Upper lobe of right lung (tissue), 1 donor: ENCODE measurements at regions not wholly inside any gene's neighbourhood (a gene's known extent, or its start where the extent isn't known, plus 50 kb on each side); places are given as distances from the start of the nearest gene placed in this dataset.

ENCODE experiments used
- ATAC-seq: fragments of 200-7000 bp; cut with Tn5 transposase; one replicate; pipeline ENCODE4 v1.9.1; 2020; ENCODE audit warnings: mild to moderate bottlenecking, moderate library complexity
- DNase-seq: peaks from one replicate; pipeline ENCODE4 v3.0.0-alpha.2; 2020
- H3K27ac ChIP-seq: fragments of 200-600 bp; one replicate; pipeline ENCODE4 v1.8.0; 2022
- H3K27me3 ChIP-seq: fragments of 200-600 bp; one replicate; pipeline ENCODE4 v1.8.0; 2022; ENCODE audit warnings: mild to moderate bottlenecking
- H3K36me3 ChIP-seq: fragments of 200-600 bp; one replicate; pipeline ENCODE4 v1.8.0; 2022
- H3K4me1 ChIP-seq: fragments of 200-600 bp; one replicate; pipeline ENCODE4 v1.8.0; 2022
- H3K4me3 ChIP-seq: fragments of 200-600 bp; one replicate; pipeline ENCODE4 v1.8.0; 2022; ENCODE audit warnings: mild to moderate bottlenecking
- H3K9me3 ChIP-seq: fragments of 200-600 bp; one replicate; pipeline ENCODE4 v1.8.0; 2022
- CTCF ChIP-seq: fragments of 200-600 bp; IDR thresholded peaks from one replicate; pipeline ENCODE4 v1.8.0; 2022; ENCODE audit warnings: antibody characterized with exemption
- intact Hi-C: fragments of 100-400 bp; cut with DNase I; formaldehyde crosslinking; loops from one replicate; pipeline ENCODE4 v1.11.0; 2022
- donor health status: DM: no; HTN: yes; CAD: no; lungs with severe emphysema.

GRCh38 chr14:98312006-98312405, 960.0 kb downstream of the BCL11B start:
- no peaks in the 10 kb centered on the region for H3K9me3 ChIP-seq
- H3K27ac ChIP-seq, result no peak overlapping the region
- H3K4me3 ChIP-seq, result no peak overlapping the region
- no peaks in the 10 kb centered on the region for H3K36me3 ChIP-seq
- TF ChIP-seq CTCF, result no peak
- no peaks in the 10 kb centered on the region for H3K27me3 ChIP-seq
- DNase-seq (no peak), ATAC-seq (no peak)
- H3K4me1 ChIP-seq, result no peaks in the 10 kb centered on the region
- intact Hi-C loops, result no loop called here

- intact Hi-C loops, result no loop called here
- no peak for ATAC-seq
These were observed 950.2 kb downstream of the BCL11B start for GRCh38 chr14:98321841-98322240.

GRCh38 chr14:98323836-98324235, 948.2 kb downstream of the BCL11B start:
- H3K36me3 ChIP-seq, result no peaks in the 10 kb centered on the region
- intact Hi-C loops, result no loop called here
- TF ChIP-seq CTCF, result no peak
- H3K4me1 ChIP-seq, result no peaks in the 10 kb centered on the region
- no peak overlapping the region for H3K27ac ChIP-seq
- no peak overlapping the region for H3K4me3 ChIP-seq
- peaks cover 1% of the 10 kb centered on the region for H3K9me3 ChIP-seq
- no peak for DNase-seq
- ATAC-seq, result no peak
- no peaks in the 10 kb centered on the region for H3K27me3 ChIP-seq

More at GRCh38 chr14:98321841-98322240, 950.2 kb downstream of the BCL11B start:
- Histone ChIP-seq H3K36me3 (no peaks in the 10 kb centered on the region), H3K27ac (no peak overlapping the region), H3K4me3 (no peak overlapping the region), H3K27me3 (no peaks in the 10 kb centered on the region), H3K4me1 (no peaks in the 10 kb centered on the region), H3K9me3 (peaks cover 4% of the 10 kb centered on the region)
- DNase-seq, result no peak
- TF ChIP-seq CTCF, result no peak

GRCh38 chr14:98325761-98326160, 946.2 kb downstream of the BCL11B start:
- no peaks in the 10 kb centered on the region for H3K36me3 ChIP-seq
- H3K4me3 ChIP-seq, result no peak overlapping the region
- H3K27me3 ChIP-seq, result no peaks in the 10 kb centered on the region
- TF ChIP-seq CTCF, result no peak
- H3K4me1 ChIP-seq, result no peaks in the 10 kb centered on the region
- no peak overlapping the region for H3K27ac ChIP-seq
- ATAC-seq (no peak), DNase-seq (no peak)
- H3K9me3 ChIP-seq, result no peaks in the 10 kb centered on the region
- intact Hi-C loops, result no loop called here

GRCh38 chr14:98328496-98328895, 943.5 kb downstream of the BCL11B start:
- H3K27me3 ChIP-seq, result no peaks in the 10 kb centered on the region
- no peaks in the 10 kb centered on the region for H3K36me3 ChIP-seq
- H3K4me1 ChIP-seq, result no peaks in the 10 kb centered on the region
- H3K4me3 ChIP-seq, result no peak overlapping the region
- intact Hi-C loops, result no loop called here
- H3K27ac ChIP-seq, result no peak overlapping the region
- H3K9me3 ChIP-seq, result no peaks in the 10 kb centered on the region
- ATAC-seq (no peak), DNase-seq (no peak)
- no peak for TF ChIP-seq CTCF

GRCh38 chr14:98334186-98334585, 937.8 kb downstream of the BCL11B start:
- intact Hi-C loops, result no loop called here
- no peaks in the 10 kb centered on the region for H3K36me3 ChIP-seq
- H3K27me3 ChIP-seq, result no peaks in the 10 kb centered on the region
- TF ChIP-seq CTCF, result no peak
- H3K9me3 ChIP-seq, result no peaks in the 10 kb centered on the region
- ATAC-seq, result no peak
- no peaks in the 10 kb centered on the region for H3K4me1 ChIP-seq
- H3K27ac ChIP-seq, result no peak overlapping the region
- no peak overlapping the region for H3K4me3 ChIP-seq
- DNase-seq, result no peak
